ENCODE measurements at regions not wholly inside any gene's neighbourhood (a gene's known extent, or its start where the extent isn't known, plus 50 kb on each side); places are given as distances from the start of the nearest gene placed in this dataset.
"Not testable (repeated sequence)": the region's sequence is repeated elsewhere in the genome, so short reads cannot be mapped to it uniquely, and the experiment has no call there.

GRCh38 chrX:128780934-128781333 lies 728.7 kb upstream of the ACTRT1 start:
- DNase-seq (ENCODE audit: low read depth), result no peak

GRCh38 chrX:128769495-128769894 lies 717.3 kb upstream of the ACTRT1 start:
- DNase-seq (ENCODE audit: low read depth), result no peak

- DNase-seq (ENCODE audit: low read depth), result no peak
Observed at GRCh38 chrX:128759745-128760144, 707.5 kb upstream of the ACTRT1 start.

- no peak for DNase-seq (ENCODE audit: low read depth)
Observed at GRCh38 chrX:128759177-128759576, 707.0 kb upstream of the ACTRT1 start.

- DNase-seq (ENCODE audit: low read depth), result no peak
Observed at GRCh38 chrX:128754130-128754529, 701.9 kb upstream of the ACTRT1 start.

- no peak for DNase-seq (ENCODE audit: low read depth)
Observed at GRCh38 chrX:128739539-128739938, 687.3 kb upstream of the ACTRT1 start.

- no peak for DNase-seq (ENCODE audit: low read depth)
Observed at GRCh38 chrX:128728943-128729342, 676.7 kb upstream of the ACTRT1 start.

- no peak for DNase-seq (ENCODE audit: low read depth)
Observed at GRCh38 chrX:128717635-128718578, 665.7 kb upstream of the ACTRT1 start.

- DNase-seq (ENCODE audit: low read depth), result no peak
Observed at GRCh38 chrX:128714425-128714824, 662.2 kb upstream of the ACTRT1 start.

GRCh38 chrX:128699716-128700285 lies 647.6 kb upstream of the ACTRT1 start:
- no peak for DNase-seq (ENCODE audit: low read depth)

- DNase-seq (ENCODE audit: low read depth), result no peak
Observed at GRCh38 chrX:128698573-128699181, 646.5 kb upstream of the ACTRT1 start.

GRCh38 chrX:128691872-128692271 lies 639.7 kb upstream of the ACTRT1 start:
- no peak for DNase-seq (ENCODE audit: low read depth)

- DNase-seq (ENCODE audit: low read depth), result no peak
Observed at GRCh38 chrX:128685387-128685786, 633.2 kb upstream of the ACTRT1 start.

GRCh38 chrX:128676651-128677050 lies 624.4 kb upstream of the ACTRT1 start:
- DNase-seq (ENCODE audit: low read depth), result no peak

GRCh38 chrX:128674326-128675086 lies 622.3 kb upstream of the ACTRT1 start:
- DNase-seq (ENCODE audit: low read depth), result not testable (repeated sequence)

- no peak for DNase-seq (ENCODE audit: low read depth)
Observed at GRCh38 chrX:128664211-128664610, 612.0 kb upstream of the ACTRT1 start.

GRCh38 chrX:128653524-128654060 lies 601.4 kb upstream of the ACTRT1 start:
- DNase-seq (ENCODE audit: low read depth), result peak; percentile 4

- DNase-seq (ENCODE audit: low read depth), result no peak
Observed at GRCh38 chrX:128650326-128650725, 598.1 kb upstream of the ACTRT1 start.

- no peak for DNase-seq (ENCODE audit: low read depth)
Observed at GRCh38 chrX:128634754-128635153, 582.6 kb upstream of the ACTRT1 start.

- no peak for DNase-seq (ENCODE audit: low read depth)
Observed at GRCh38 chrX:128623361-128623760, 571.2 kb upstream of the ACTRT1 start.

- DNase-seq (ENCODE audit: low read depth), result no peak
Observed at GRCh38 chrX:128622296-128622695, 570.1 kb upstream of the ACTRT1 start.

GRCh38 chrX:128619490-128619889 lies 567.3 kb upstream of the ACTRT1 start:
- no peak for DNase-seq (ENCODE audit: low read depth)
